ENCODE measurements at regions not wholly inside any gene's neighbourhood (a gene's known extent, or its start where the extent isn't known, plus 50 kb on each side); places are given as distances from the start of the nearest gene placed in this dataset.

- TF ChIP-seq CTCF (IDR thresholded peaks at IDR 0.05; ENCODE audit: low read depth, low read length) = no peak
- no peak for DNase-seq (ENCODE audit: extremely low read depth, low read depth)
Observed at GRCh38 chr5:5688194-5688924, 265.9 kb downstream of the ICE1 start.

GRCh38 chr5:5687113-5687512, 264.6 kb downstream of the ICE1 start:
- DNase-seq (ENCODE audit: extremely low read depth, low read depth) = no peak
- no peak for TF ChIP-seq CTCF (IDR thresholded peaks at IDR 0.05; ENCODE audit: low read depth, low read length)

- no peak for DNase-seq (ENCODE audit: extremely low read depth, low read depth)
- no peak for TF ChIP-seq CTCF (IDR thresholded peaks at IDR 0.05; ENCODE audit: low read depth, low read length)
Observed at GRCh38 chr5:5686356-5686755, 263.9 kb downstream of the ICE1 start.

GRCh38 chr5:5685737-5686136, 263.3 kb downstream of the ICE1 start:
- DNase-seq (ENCODE audit: extremely low read depth, low read depth) = no peak
- no peak for TF ChIP-seq CTCF (IDR thresholded peaks at IDR 0.05; ENCODE audit: low read depth, low read length)

- TF ChIP-seq CTCF (IDR thresholded peaks at IDR 0.05; ENCODE audit: low read depth, low read length) = no peak
- no peak for DNase-seq (ENCODE audit: extremely low read depth, low read depth)
Observed at GRCh38 chr5:5683174-5683573, 260.7 kb downstream of the ICE1 start.

GRCh38 chr5:5678909-5679308, 256.4 kb downstream of the ICE1 start:
- no peak for TF ChIP-seq CTCF (IDR thresholded peaks at IDR 0.05; ENCODE audit: low read depth, low read length)
- no peak for DNase-seq (ENCODE audit: extremely low read depth, low read depth)

- no peak for TF ChIP-seq CTCF (IDR thresholded peaks at IDR 0.05; ENCODE audit: low read depth, low read length)
- no peak for DNase-seq (ENCODE audit: extremely low read depth, low read depth)
Observed at GRCh38 chr5:5677738-5678137, 255.3 kb downstream of the ICE1 start.
